Loucy (cell line): ENCODE measurements at regions not wholly inside any gene's neighbourhood (a gene's known extent, or its start where the extent isn't known, plus 50 kb on each side); places are given as distances from the start of the nearest gene placed in this dataset.
"Not testable (repeated sequence)": the region's sequence is repeated elsewhere in the genome, so short reads cannot be mapped to it uniquely, and the experiment has no call there.

Source experiments
- H2AFZ ChIP-seq: fragments of 200-600 bp; sonication (generic); 2 replicates; pipeline ENCODE4 v1.6.0; 2016; ENCODE audit warnings: antibody characterized with exemption, mild to moderate bottlenecking, low read length, moderate library complexity
- H3F3A ChIP-seq: fragments of 200-600 bp; 2 replicates; pipeline ENCODE4 v1.6.0; 2016; ENCODE audit warnings: antibody characterized with exemption, low read depth, mild to moderate bottlenecking
- H3K27me3 ChIP-seq: fragments of 200-600 bp; sonication (generic); 2 replicates; pipeline ENCODE4 v1.6.1; 2014; ENCODE audit warnings: low read length, mild to moderate bottlenecking; ENCODE audit not compliant: insufficient read depth, poor library complexity, severe bottlenecking
- H3K36me3 ChIP-seq: fragments of 200-600 bp; sonication (generic); 2 replicates; pipeline ENCODE4 v1.6.1; 2016; ENCODE audit warnings: low read length; ENCODE audit not compliant: insufficient read depth
- H3K4me1 ChIP-seq: fragments of 200-600 bp; sonication (generic); 2 replicates; pipeline ENCODE4 v1.5.1; 2014; ENCODE audit warnings: low read length, mild to moderate bottlenecking; ENCODE audit not compliant: insufficient read depth, poor library complexity, severe bottlenecking
- H3K4me2 ChIP-seq: fragments of 200-600 bp; sonication (generic); 2 replicates; pipeline ENCODE4 v1.6.0; 2014; ENCODE audit warnings: antibody characterized with exemption, low read length, low read depth, mild to moderate bottlenecking; ENCODE audit not compliant: poor library complexity, severe bottlenecking
- H3K4me3 ChIP-seq: fragments of 200-600 bp; sonication (generic); 2 replicates; pipeline ENCODE4 v1.5.1; 2014; ENCODE audit warnings: low read length, mild to moderate bottlenecking, mixed read lengths; ENCODE audit not compliant: poor library complexity, severe bottlenecking
- H3K79me2 ChIP-seq: fragments of 200-600 bp; sonication (generic); 2 replicates; pipeline ENCODE4 v1.6.1; 2014; ENCODE audit warnings: low read length; ENCODE audit not compliant: insufficient read depth
- H3K9ac ChIP-seq: fragments of 200-600 bp; sonication (generic); 2 replicates; pipeline ENCODE4 v1.6.0; 2014; ENCODE audit warnings: mild to moderate bottlenecking, low read depth, low read length, moderate library complexity; ENCODE audit not compliant: poor library complexity, severe bottlenecking
- H3K9me2 ChIP-seq: fragments of 200-600 bp; sonication (generic); replicated peaks from 2 replicates; pipeline ENCODE4 v1.6.1; 2016; ENCODE audit warnings: low read depth, low read length, mixed read lengths
- H3K9me3 ChIP-seq: fragments of 200-600 bp; sonication (generic); 2 replicates; pipeline ENCODE4 v1.6.1; 2014; ENCODE audit warnings: mild to moderate bottlenecking, antibody characterized with exemption, low read length, low read depth; ENCODE audit not compliant: insufficient read depth
- H4K20me1 ChIP-seq: fragments of 200-600 bp; sonication (generic); 2 replicates; pipeline ENCODE4 v1.6.0; 2014; ENCODE audit warnings: antibody characterized with exemption, low read length, mild to moderate bottlenecking; ENCODE audit not compliant: insufficient read depth, poor library complexity, severe bottlenecking

DNA sequence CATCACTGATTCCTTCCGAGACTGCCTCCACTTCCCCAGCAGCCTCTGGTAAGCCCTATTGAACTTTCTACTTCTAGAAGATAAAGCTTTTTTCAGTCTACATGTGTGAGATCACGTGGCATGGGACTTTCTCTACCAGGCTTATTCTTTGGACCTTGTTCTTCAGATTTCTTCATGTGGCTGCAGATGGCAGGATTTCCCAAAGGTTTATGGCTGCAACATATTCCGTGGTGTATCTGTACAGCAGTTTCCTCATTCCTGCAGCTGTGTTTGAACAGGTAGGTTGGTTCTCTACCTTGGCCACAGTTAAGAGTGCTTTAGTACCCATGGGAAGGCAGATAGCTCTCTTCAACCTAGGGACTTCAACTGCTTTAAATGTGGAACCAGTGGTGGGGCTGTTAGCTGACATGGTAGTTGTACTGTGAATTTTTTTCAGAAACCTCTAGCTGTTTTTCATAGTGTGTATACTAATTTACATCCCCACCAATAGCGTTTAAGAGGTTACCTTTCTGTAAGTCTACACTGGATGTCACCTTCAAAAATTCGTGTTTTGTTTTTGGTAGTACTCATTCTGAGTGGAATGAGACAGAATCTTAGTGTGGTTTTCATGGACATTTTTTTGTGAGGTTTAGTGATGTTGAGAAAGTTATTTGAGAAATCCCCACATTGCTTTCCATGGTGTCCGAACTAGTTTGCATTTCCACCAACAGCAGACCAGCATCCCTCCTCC is 158.6 kb downstream of the CCDC74A start:
- not testable (repeated sequence) for H3K27me3 ChIP-seq, H2AFZ ChIP-seq, H3K9ac ChIP-seq, H3K4me3 ChIP-seq, H3K9me2 ChIP-seq, H3F3A ChIP-seq, H3K36me3 ChIP-seq, H3K9me3 ChIP-seq
- Histone ChIP-seq H3K79me2 (peaks cover 28% of the 10 kb centered on the region), H3K4me2 (peak overlapping the region; percentile 91), H3K4me1 (peaks cover 33% of the 10 kb centered on the region), H4K20me1 (peaks cover 14% of the 10 kb centered on the region)

DNA sequence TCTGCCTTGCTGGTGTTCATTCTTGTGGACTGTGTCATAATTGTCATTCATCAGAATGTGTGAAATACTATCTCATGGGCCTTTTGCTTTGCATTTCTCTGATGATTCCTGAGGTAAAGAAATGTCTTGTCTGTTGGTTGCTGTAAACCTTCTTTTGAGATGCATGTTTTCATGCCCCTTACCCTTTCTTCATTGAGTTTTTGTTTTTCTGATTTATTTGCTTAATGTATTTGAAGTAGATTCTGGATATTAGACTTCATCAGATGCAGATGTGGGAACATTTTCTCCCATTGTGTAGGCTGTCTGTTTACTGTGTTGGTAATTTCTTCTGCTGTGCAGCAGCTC is 159.2 kb downstream of the CCDC74A start:
- peaks cover 33% of the 10 kb centered on the region for H3K4me1 ChIP-seq
- H3K36me3 ChIP-seq, H3K9ac ChIP-seq, H3K9me2 ChIP-seq, H2AFZ ChIP-seq, H3K27me3 ChIP-seq, H3F3A ChIP-seq, H3K9me3 ChIP-seq: not testable (repeated sequence)
- H4K20me1 ChIP-seq = peaks cover 14% of the 10 kb centered on the region
- H3K4me2 ChIP-seq = peak overlapping the region; percentile 91
- peaks cover 28% of the 10 kb centered on the region for H3K79me2 ChIP-seq
- H3K4me3 ChIP-seq = peak overlapping the region; percentile 21

DNA sequence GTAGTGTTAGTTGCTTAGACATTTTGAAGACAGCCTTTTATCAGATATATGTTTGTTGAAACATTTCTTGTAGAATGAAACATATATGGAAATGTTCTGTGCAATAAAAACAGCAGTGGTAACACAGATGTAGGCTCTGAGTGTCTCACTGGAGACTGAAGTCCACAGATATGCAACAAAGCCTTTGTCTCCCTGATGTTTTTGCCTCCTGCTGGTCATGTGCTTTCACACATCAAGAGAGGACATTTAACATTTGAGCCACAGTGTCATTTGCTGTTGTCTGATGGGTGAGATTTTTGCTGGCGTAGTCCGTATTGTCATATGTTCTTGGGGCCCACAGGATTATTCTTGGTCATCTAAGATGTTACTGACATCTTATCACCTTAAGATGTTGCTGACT is 161.4 kb downstream of the CCDC74A start:
- H3K4me3 ChIP-seq, H3K9ac ChIP-seq, H3K9me3 ChIP-seq, H3K36me3 ChIP-seq, H3K9me2 ChIP-seq, H2AFZ ChIP-seq, H3K27me3 ChIP-seq, H3K4me2 ChIP-seq, H3F3A ChIP-seq: not testable (repeated sequence)
- peaks cover 15% of the 10 kb centered on the region for H3K79me2 ChIP-seq
- peaks cover 25% of the 10 kb centered on the region for H3K4me1 ChIP-seq
- peaks cover 11% of the 10 kb centered on the region for H4K20me1 ChIP-seq

DNA sequence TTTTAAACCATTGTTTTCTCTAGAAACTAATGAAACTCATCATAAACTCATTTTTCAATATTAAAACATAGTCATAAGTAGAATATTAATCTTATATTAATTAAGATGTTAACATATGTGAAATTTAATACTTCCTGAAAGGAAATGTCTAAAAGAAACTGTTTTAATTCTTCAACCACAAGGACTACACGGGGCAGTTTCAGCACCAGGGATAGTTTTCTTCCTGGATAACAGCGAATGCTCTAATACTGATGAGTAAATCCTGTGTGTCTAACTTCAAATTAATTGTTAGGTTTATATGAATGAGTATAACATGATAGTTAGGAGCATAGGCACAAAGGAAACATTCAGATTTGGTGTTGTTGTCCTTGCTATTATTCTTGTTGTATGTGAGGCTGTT is 183.6 kb downstream of the CCDC74A start:
- not testable (repeated sequence) for H3K4me3 ChIP-seq, H2AFZ ChIP-seq, H3K4me1 ChIP-seq, H3K79me2 ChIP-seq, H3K9me3 ChIP-seq, H3K27me3 ChIP-seq, H3K4me2 ChIP-seq, H3K9me2 ChIP-seq, H3K36me3 ChIP-seq, H4K20me1 ChIP-seq, H3F3A ChIP-seq, H3K9ac ChIP-seq

DNA sequence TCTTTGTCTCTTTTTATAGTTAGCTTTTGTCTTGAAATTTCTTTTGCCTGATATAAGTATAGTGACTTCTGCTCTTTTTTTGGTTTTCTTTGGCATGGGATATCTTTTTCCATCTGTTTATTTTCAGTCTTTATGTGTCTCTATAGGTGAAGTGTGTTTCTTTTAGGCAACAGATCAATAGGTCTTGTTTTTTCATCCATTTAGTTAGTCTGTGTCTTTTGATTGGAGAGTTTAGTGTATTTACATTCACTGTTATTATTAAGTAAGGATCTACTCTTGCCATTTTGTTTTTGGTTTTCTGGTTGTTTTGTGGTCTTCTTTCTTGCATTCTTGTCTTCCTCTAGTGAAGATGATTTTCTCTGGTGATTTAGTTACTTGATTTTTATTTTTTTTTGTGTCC is 190.2 kb downstream of the CCDC74A start:
- not testable (repeated sequence) for H3F3A ChIP-seq, H3K27me3 ChIP-seq, H3K4me1 ChIP-seq, H3K4me2 ChIP-seq, H3K36me3 ChIP-seq, H3K9me3 ChIP-seq, H3K9me2 ChIP-seq, H4K20me1 ChIP-seq, H3K79me2 ChIP-seq, H3K4me3 ChIP-seq, H3K9ac ChIP-seq, H2AFZ ChIP-seq

DNA sequence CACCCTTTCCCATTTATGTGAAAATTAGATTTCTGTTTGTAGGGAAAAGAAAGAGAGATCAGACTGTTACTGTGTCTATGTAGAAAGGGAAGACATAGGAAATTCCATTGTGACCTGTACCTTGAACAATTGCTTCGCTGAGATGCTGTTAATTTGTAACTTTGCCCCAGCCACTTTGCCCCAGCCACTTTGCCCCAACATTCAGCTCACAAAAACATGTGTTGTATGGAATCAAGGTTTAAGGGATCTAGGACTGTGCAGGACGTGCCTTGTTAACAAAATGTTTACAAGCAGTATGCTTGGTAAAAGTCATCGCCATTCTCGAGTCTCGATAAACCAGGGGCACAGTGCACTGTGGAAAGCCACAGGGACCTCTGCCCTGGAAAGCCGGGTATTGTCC is 193.5 kb downstream of the CCDC74A start:
- H2AFZ ChIP-seq, H3K79me2 ChIP-seq, H3K4me1 ChIP-seq, H3K4me2 ChIP-seq, H3K27me3 ChIP-seq, H3K4me3 ChIP-seq, H3K9me3 ChIP-seq, H4K20me1 ChIP-seq, H3F3A ChIP-seq, H3K9ac ChIP-seq, H3K9me2 ChIP-seq, H3K36me3 ChIP-seq: not testable (repeated sequence)

DNA sequence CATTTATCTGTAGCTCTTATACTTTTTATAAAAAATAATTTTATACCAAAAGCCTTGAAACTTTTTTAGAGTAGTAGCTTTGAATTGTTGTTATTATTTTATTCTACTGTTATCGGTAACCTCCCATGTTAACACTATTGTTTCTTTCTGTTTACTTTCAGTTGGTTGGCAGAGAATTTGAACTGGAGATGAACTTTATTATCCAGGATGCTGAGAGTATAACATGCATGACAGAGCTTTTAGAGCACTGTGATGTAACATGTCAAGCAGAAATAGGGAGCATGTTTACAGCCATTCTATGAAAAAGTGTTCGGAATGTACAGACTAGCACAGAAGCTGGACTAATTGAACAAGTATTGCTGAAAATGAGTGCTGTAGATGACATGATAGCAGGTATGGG is 194.6 kb downstream of the CCDC74A start:
- not testable (repeated sequence) for H3K9me2 ChIP-seq, H3K4me2 ChIP-seq, H4K20me1 ChIP-seq, H3K4me1 ChIP-seq, H3K36me3 ChIP-seq, H3F3A ChIP-seq, H3K9me3 ChIP-seq, H3K79me2 ChIP-seq, H3K27me3 ChIP-seq, H3K9ac ChIP-seq, H3K4me3 ChIP-seq, H2AFZ ChIP-seq
